ENCODE measurements at regions not wholly inside any gene's neighbourhood (a gene's known extent, or its start where the extent isn't known, plus 50 kb on each side); places are given as distances from the start of the nearest gene placed in this dataset.
"Not testable (repeated sequence)": the region's sequence is repeated elsewhere in the genome, so short reads cannot be mapped to it uniquely, and the experiment has no call there.

- peak; percentile 94 for ATAC-seq
- H3K9me3 ChIP-seq = no peaks in the 10 kb centered on the region
- no peak overlapping the region for H3K4me3 ChIP-seq
- no peaks in the 10 kb centered on the region for H3K27me3 ChIP-seq
- TF ChIP-seq CTCF (IDR thresholded peaks at IDR 0.05) = peak; percentile 62
- no peak overlapping the region for H3K27ac ChIP-seq
- no peak for DNase-seq
- intact Hi-C loops (cut with DNase I) = no loop called here
- H3K36me3 ChIP-seq = no peaks in the 10 kb centered on the region
- no peaks in the 10 kb centered on the region for H3K4me1 ChIP-seq
These were observed 173.9 kb upstream of the GRM3 start for GRCh38 chr7:86469680-86470295.

GRCh38 chr7:86454753-86455152, 189.0 kb upstream of the GRM3 start:
- no peak overlapping the region for H3K27ac ChIP-seq
- no peaks in the 10 kb centered on the region for H3K36me3 ChIP-seq
- ATAC-seq (no peak), DNase-seq (no peak)
- intact Hi-C loops (cut with DNase I) = no loop called here
- H3K4me1 ChIP-seq = no peaks in the 10 kb centered on the region
- no peaks in the 10 kb centered on the region for H3K9me3 ChIP-seq
- no peak for TF ChIP-seq CTCF (IDR thresholded peaks at IDR 0.05)
- no peaks in the 10 kb centered on the region for H3K27me3 ChIP-seq
- no peak overlapping the region for H3K4me3 ChIP-seq

- no peak for TF ChIP-seq CTCF (IDR thresholded peaks at IDR 0.05)
- intact Hi-C loops (cut with DNase I) = no loop called here
- Histone ChIP-seq H3K4me3 (no peak overlapping the region), H3K9me3 (no peaks in the 10 kb centered on the region), H3K27ac (no peak overlapping the region), H3K27me3 (no peaks in the 10 kb centered on the region), H3K4me1 (no peaks in the 10 kb centered on the region), H3K36me3 (no peaks in the 10 kb centered on the region)
- DNase-seq (no peak), ATAC-seq (no peak)
These were observed 190.3 kb upstream of the GRM3 start for GRCh38 chr7:86453454-86453853.

- H3K4me3 ChIP-seq = no peak overlapping the region
- no peaks in the 10 kb centered on the region for H3K4me1 ChIP-seq
- intact Hi-C loops (cut with DNase I) = no loop called here
- no peaks in the 10 kb centered on the region for H3K36me3 ChIP-seq
- H3K27ac ChIP-seq = no peak overlapping the region
- no peak for TF ChIP-seq CTCF (IDR thresholded peaks at IDR 0.05)
- DNase-seq (no peak), ATAC-seq (no peak)
- H3K27me3 ChIP-seq = no peaks in the 10 kb centered on the region
- H3K9me3 ChIP-seq = no peaks in the 10 kb centered on the region
These were observed 194.9 kb upstream of the GRM3 start for GRCh38 chr7:86448856-86449255.

- no peak for ATAC-seq
- Histone ChIP-seq H3K9me3 (no peaks in the 10 kb centered on the region), H3K27ac (no peak overlapping the region), H3K4me3 (no peak overlapping the region), H3K4me1 (no peaks in the 10 kb centered on the region), H3K36me3 (no peaks in the 10 kb centered on the region), H3K27me3 (no peaks in the 10 kb centered on the region)
- no peak for TF ChIP-seq CTCF (IDR thresholded peaks at IDR 0.05)
- intact Hi-C loops (cut with DNase I) = no loop called here
- no peak for DNase-seq
These were observed 198.4 kb upstream of the GRM3 start for GRCh38 chr7:86445285-86445684.

GRCh38 chr7:86444245-86444644, 199.5 kb upstream of the GRM3 start:
- H3K9me3 ChIP-seq = no peaks in the 10 kb centered on the region
- intact Hi-C loops (cut with DNase I) = no loop called here
- no peak for TF ChIP-seq CTCF (IDR thresholded peaks at IDR 0.05)
- H3K36me3 ChIP-seq = no peaks in the 10 kb centered on the region
- H3K27ac ChIP-seq = no peak overlapping the region
- no peak overlapping the region for H3K4me3 ChIP-seq
- no peak for ATAC-seq
- H3K27me3 ChIP-seq = no peaks in the 10 kb centered on the region
- DNase-seq = no peak
- no peaks in the 10 kb centered on the region for H3K4me1 ChIP-seq

- ATAC-seq; H3K4me1 ChIP-seq; H3K4me3 ChIP-seq; H3K27ac ChIP-seq; intact Hi-C loops (cut with DNase I); H3K27me3 ChIP-seq; H3K9me3 ChIP-seq; H3K36me3 ChIP-seq; DNase-seq: not testable (repeated sequence)
These were observed 203.3 kb upstream of the GRM3 start for GRCh38 chr7:86440420-86440819.

Data from upper lobe of right lung (tissue), 1 donor.